Neuronal stem cell (in vitro differentiated cells): ENCODE measurements at regions not wholly inside any gene's neighbourhood (a gene's known extent, or its start where the extent isn't known, plus 50 kb on each side); places are given as distances from the start of the nearest gene placed in this dataset.

Experiments
- DNase-seq: peaks from one replicate; pipeline ENCODE4 v3.0.0-alpha.2; 2013; ENCODE audit warnings: low spot score
- H2AFZ ChIP-seq: one replicate; pipeline ENCODE4 v1.6.1; 2013; ENCODE audit warnings: mild to moderate bottlenecking, low read length, inconsistent platforms
- H2AK5ac ChIP-seq: 2 replicates; pipeline ENCODE4 v1.6.1; 2013; ENCODE audit warnings: low read depth, mild to moderate bottlenecking, inconsistent platforms, low read length, moderate library complexity, mixed read lengths
- H2BK120ac ChIP-seq: 2 replicates; pipeline ENCODE4 v1.6.1; 2013; ENCODE audit warnings: low read depth, mild to moderate bottlenecking, inconsistent platforms, low read length, moderate library complexity, mixed read lengths
- H2BK12ac ChIP-seq: one replicate; pipeline ENCODE4 v1.6.1; 2013; ENCODE audit warnings: low read length, inconsistent platforms
- H2BK15ac ChIP-seq: 2 replicates; pipeline ENCODE4 v1.6.1; 2013; ENCODE audit warnings: mild to moderate bottlenecking, low read length, inconsistent platforms, mixed read lengths
- H2BK5ac ChIP-seq: one replicate; pipeline ENCODE4 v1.6.1; 2013; ENCODE audit warnings: inconsistent platforms, mild to moderate bottlenecking, low read length, moderate library complexity
- H3K14ac ChIP-seq: one replicate; pipeline ENCODE4 v1.6.1; 2013; ENCODE audit warnings: low read length, inconsistent platforms
- H3K18ac ChIP-seq: 2 replicates; pipeline ENCODE4 v1.6.1; 2013; ENCODE audit warnings: low read length, inconsistent platforms
- H3K23ac ChIP-seq: 2 replicates; pipeline ENCODE4 v1.6.1; 2013; ENCODE audit warnings: low read depth, mild to moderate bottlenecking, mixed read lengths, low read length, inconsistent platforms; ENCODE audit not compliant: poor library complexity
- H3K27ac ChIP-seq: replicated peaks from 3 replicates; pipeline ENCODE4 v1.5.1; 2013; ENCODE audit warnings: low read length, inconsistent platforms
- H3K27me3 ChIP-seq, 3 experiments: 2 replicates each; pipeline ENCODE4 v1.6.1; 2013; ENCODE audit warnings: low read length in 3 of 3, mild to moderate bottlenecking in 2 of 3, inconsistent platforms in 1 of 3, low read depth in 1 of 3, mixed read lengths in 1 of 3, moderate library complexity in 1 of 3; ENCODE audit not compliant: control insufficient read depth in 3 of 3, insufficient read depth in 3 of 3
- H3K36me3 ChIP-seq, 2 donors: replicated peaks in 1 of 2; 2 replicates each; pipeline ENCODE4 v1.6.1; 2013; ENCODE audit warnings: low read length in 2 of 2; ENCODE audit not compliant: control insufficient read depth in 2 of 2, insufficient read depth in 2 of 2
- H3K4ac ChIP-seq: 2 replicates; pipeline ENCODE4 v1.6.1; 2013; ENCODE audit warnings: inconsistent platforms, mild to moderate bottlenecking, low read length, moderate library complexity
- H3K4me1 ChIP-seq, 2 donors: 1 replicate in 1 of 2; 2 replicates in 1 of 2; pipeline ENCODE4 v1.6.1; 2013; ENCODE audit warnings: low read length in 2 of 2, low read depth in 1 of 2; ENCODE audit not compliant: control insufficient read depth in 2 of 2, insufficient read depth in 1 of 2
- H3K4me2 ChIP-seq: one replicate; pipeline ENCODE4 v1.6.1; 2013; ENCODE audit warnings: mild to moderate bottlenecking, low read length, inconsistent platforms; ENCODE audit not compliant: insufficient read depth, poor library complexity, severe bottlenecking
- H3K4me3 ChIP-seq, 2 donors: 2 replicates each; pipeline ENCODE4 v1.5.1; 2013; ENCODE audit warnings: low read length in 2 of 2, mild to moderate bottlenecking in 2 of 2, inconsistent platforms in 1 of 2, moderate library complexity in 1 of 2
- H3K79me1 ChIP-seq: one replicate; pipeline ENCODE4 v1.6.1; 2013; ENCODE audit warnings: low read depth, mild to moderate bottlenecking, inconsistent platforms, low read length, moderate library complexity
- H3K9ac ChIP-seq: one replicate; pipeline ENCODE4 v1.6.1; 2013; ENCODE audit warnings: mild to moderate bottlenecking, low read depth, low read length, inconsistent platforms; ENCODE audit not compliant: poor library complexity
- H3K9me3 ChIP-seq, 2 donors: replicated peaks in 1 of 2; 2 replicates each; pipeline versions ENCODE3 to v1.6.1; 2013; ENCODE audit warnings: low read length in 2 of 2, mild to moderate bottlenecking in 2 of 2, inconsistent platforms in 1 of 2, low read depth in 1 of 2, mixed read lengths in 1 of 2, moderate library complexity in 1 of 2; ENCODE audit not compliant: control insufficient read depth in 2 of 2, insufficient read depth in 1 of 2
- H4K8ac ChIP-seq: one replicate; pipeline ENCODE4 v1.6.1; 2013; ENCODE audit warnings: low read depth, mild to moderate bottlenecking, inconsistent platforms, low read length, moderate library complexity
- H4K91ac ChIP-seq: one replicate; pipeline ENCODE4 v1.6.1; 2013; ENCODE audit warnings: low read length, low read depth, mild to moderate bottlenecking, inconsistent platforms; ENCODE audit not compliant: poor library complexity
- WGBS, 2 donors: extraction: QIAGEN DNeasy Blood & Tissue Kit; methylation state at CpG; one replicate each; pipeline ENCODE4 v1.1.7; 2013; ENCODE audit warnings: missing lambda C conversion rate in 2 of 2, mixed read lengths in 1 of 2; ENCODE audit not compliant: insufficient read length in 2 of 2, insufficient replicate concordance in 1 of 2; ENCODE audit errors: extremely low coverage in 2 of 2; 5-methylcytosine and 5-hydroxymethylcytosine counted together

GRCh38 chr4:54986095-54986846, 139.1 kb downstream of the KDR start:
- H2AFZ ChIP-seq, result peak overlapping the region; percentile 84
- H3K4ac ChIP-seq, result no peak overlapping the region
- H3K79me1 ChIP-seq, result no peaks in the 10 kb centered on the region
- H3K36me3 ChIP-seq, result no peaks in the 10 kb centered on the region
- no peak overlapping the region for H2BK120ac ChIP-seq
- H2BK5ac ChIP-seq, result no peak overlapping the region
- H3K4me2 ChIP-seq, result no peak overlapping the region
- peak overlapping the region; percentile 10 for H3K9ac ChIP-seq
- WGBS, 2 donors, result no CpG with 5 or more reads among the region's 5 CpGs
- H3K9me3 ChIP-seq, result peaks cover 3 to 12% of the 10 kb centered on the region in 2 donors
- no peak for DNase-seq
- peak overlapping the region; percentile 63 for H3K14ac ChIP-seq
- H2AK5ac ChIP-seq, result peak overlapping the region; percentile 53
- H4K8ac ChIP-seq, result no peak overlapping the region
- H3K23ac ChIP-seq, result peak overlapping the region; percentile 20
- H2BK12ac ChIP-seq, result no peak overlapping the region
- peaks cover 0 to 2% (median 0%) of the 10 kb centered on the region in 3 experiments for H3K27me3 ChIP-seq
- peak overlapping the region; percentile 22 for H4K91ac ChIP-seq
- H2BK15ac ChIP-seq, result no peak overlapping the region
- peak overlapping the region; percentile 38 for H3K18ac ChIP-seq
- H3K4me1 ChIP-seq, result peaks cover 3 to 5% of the 10 kb centered on the region in 2 donors
- no peak overlapping the region for H3K4me3 ChIP-seq
- no peak overlapping the region for H3K27ac ChIP-seq

DNA sequence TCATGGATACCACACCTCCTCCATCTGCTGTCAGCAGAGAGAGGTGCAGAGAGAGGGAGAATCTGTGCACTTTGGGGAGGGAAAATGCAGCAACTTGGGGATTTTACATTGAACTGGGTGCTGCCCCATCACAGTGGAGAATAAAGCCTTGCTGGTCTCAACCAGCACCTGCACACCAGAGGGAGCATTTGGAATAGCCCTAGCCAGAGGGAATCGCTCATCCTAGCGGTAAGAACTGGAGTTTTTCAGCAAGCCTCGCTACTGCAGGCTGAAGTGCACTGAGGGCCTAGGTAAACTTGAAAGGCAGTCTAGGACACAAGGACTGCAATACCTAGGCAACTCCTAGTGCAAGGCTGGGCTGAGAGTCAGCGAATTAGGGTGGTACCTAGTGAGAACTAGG, 148.7 kb downstream of the KDR start:
- Histone ChIP-seq H3K79me1 (no peaks in the 10 kb centered on the region), H3K27me3 (no peaks in the 10 kb centered on the region), H3K18ac (peak overlapping the region; percentile 3), H3K4me3 (no peak overlapping the region), H3K27ac (no peak overlapping the region), H3K14ac (no peak overlapping the region), H3K4ac (no peak overlapping the region), H2BK12ac (no peak overlapping the region), H2BK15ac (no peak overlapping the region), H3K36me3 (no peaks in the 10 kb centered on the region), H2BK120ac (no peak overlapping the region), H2AK5ac (no peak overlapping the region), H3K9me3 (no peaks in the 10 kb centered on the region), H4K91ac (no peak overlapping the region), H3K9ac (no peak overlapping the region), H2AFZ (no peak overlapping the region), H3K4me2 (no peak overlapping the region), H3K23ac (no peak overlapping the region), H3K4me1 (no peaks in the 10 kb centered on the region), H4K8ac (no peak overlapping the region), H2BK5ac (no peak overlapping the region)
- WGBS, 2 donors, result no CpG with 5 or more reads among the region's 4 CpGs
- no peak for DNase-seq

GRCh38 chr4:54976031-54976430, 149.4 kb downstream of the KDR start:
- no CpG with 5 or more reads among the region's 3 CpGs for WGBS, 2 donors
- H3K4me1 ChIP-seq, result no peaks in the 10 kb centered on the region
- H4K91ac ChIP-seq, result no peak overlapping the region
- no peak for DNase-seq
- no peak overlapping the region for H2AFZ ChIP-seq
- no peak overlapping the region for H2AK5ac ChIP-seq
- no peak overlapping the region for H3K23ac ChIP-seq
- no peak overlapping the region for H3K14ac ChIP-seq
- no peaks in the 10 kb centered on the region for H3K79me1 ChIP-seq
- H3K9ac ChIP-seq, result no peak overlapping the region
- no peak overlapping the region for H3K4me3 ChIP-seq
- H3K36me3 ChIP-seq, result no peaks in the 10 kb centered on the region
- H3K27me3 ChIP-seq, result no peaks in the 10 kb centered on the region
- no peak overlapping the region for H2BK5ac ChIP-seq
- H3K4ac ChIP-seq, result no peak overlapping the region
- no peak overlapping the region for H3K18ac ChIP-seq
- H3K27ac ChIP-seq, result no peak overlapping the region
- H3K9me3 ChIP-seq, result no peaks in the 10 kb centered on the region
- H2BK12ac ChIP-seq, result no peak overlapping the region
- no peak overlapping the region for H2BK120ac ChIP-seq
- no peak overlapping the region for H3K4me2 ChIP-seq
- no peak overlapping the region for H4K8ac ChIP-seq
- H2BK15ac ChIP-seq, result no peak overlapping the region

- no peak overlapping the region for H2BK120ac ChIP-seq
- H3K14ac ChIP-seq, result no peak overlapping the region
- no peak for DNase-seq
- H3K27me3 ChIP-seq, result no peaks in the 10 kb centered on the region
- H4K8ac ChIP-seq, result no peak overlapping the region
- no peak overlapping the region for H3K23ac ChIP-seq
- no peak overlapping the region for H3K4ac ChIP-seq
- H3K27ac ChIP-seq, result no peak overlapping the region
- H3K4me3 ChIP-seq, result no peak overlapping the region
- no peak overlapping the region for H3K18ac ChIP-seq
- no peaks in the 10 kb centered on the region for H3K36me3 ChIP-seq
- H2BK5ac ChIP-seq, result no peak overlapping the region
- no peaks in the 10 kb centered on the region for H3K79me1 ChIP-seq
- no CpG with 5 or more reads among the region's 1 CpG for WGBS, 2 donors
- H2BK12ac ChIP-seq, result no peak overlapping the region
- no peak overlapping the region for H2AK5ac ChIP-seq
- no peak overlapping the region for H2AFZ ChIP-seq
- H3K9me3 ChIP-seq, result no peaks in the 10 kb centered on the region
- no peak overlapping the region for H4K91ac ChIP-seq
- no peaks in the 10 kb centered on the region for H3K4me1 ChIP-seq
- H3K9ac ChIP-seq, result no peak overlapping the region
- H3K4me2 ChIP-seq, result no peak overlapping the region
- H2BK15ac ChIP-seq, result no peak overlapping the region
These were observed 151.6 kb downstream of the KDR start for GRCh38 chr4:54973784-54974183.
